HL-60 (cell line): ENCODE measurements at regions not wholly inside any gene's neighbourhood (a gene's known extent, or its start where the extent isn't known, plus 50 kb on each side); places are given as distances from the start of the nearest gene placed in this dataset.

ENCODE experiments used
- DNase-seq, 2 experiments: peaks; one replicate each; pipeline ENCODE4 v3.0.0-alpha.2; 2010 to 2020; ENCODE audit warnings: low read depth in 1 of 2, low spot score in 1 of 2
- H3K27ac ChIP-seq: fragments of 250-450 bp; sonication (Bioruptor Pico); replicated peaks from 2 replicates; pipeline ENCODE4 v1.5.1; 2020; ENCODE audit warnings: mild to moderate bottlenecking, moderate library complexity
- H3K27me3 ChIP-seq: fragments of 250-450 bp; sonication (Bioruptor Pico); 2 replicates; pipeline ENCODE4 v1.5.1; 2021; ENCODE audit warnings: mild to moderate bottlenecking, moderate library complexity; ENCODE audit not compliant: insufficient read depth, poor library complexity, severe bottlenecking
- H3K4me3 ChIP-seq: replicated peaks from 2 replicates; pipeline ENCODE4 v1.5.1; 2011; ENCODE audit warnings: mild to moderate bottlenecking, control low read depth, low read length; ENCODE audit not compliant: insufficient read depth
- CTCF ChIP-seq: IDR thresholded peaks from one replicate; pipeline ENCODE4 v1.5.1; 2011; ENCODE audit warnings: low read length, control low read depth, inconsistent platforms; ENCODE audit not compliant: insufficient read depth
- GABPA ChIP-seq: IDR thresholded peaks from 2 replicates; pipeline ENCODE4 v1.6.1; 2012; ENCODE audit warnings: low read depth
- POLR2AphosphoS5 ChIP-seq: IDR thresholded peaks from 2 replicates; pipeline ENCODE4 v1.6.1; 2012; ENCODE audit warnings: low read depth
- SPI1 ChIP-seq: IDR thresholded peaks from 2 replicates; pipeline ENCODE4 v1.6.1; 2012; ENCODE audit warnings: low read depth, mild to moderate bottlenecking, borderline replicate concordance
- TF ChIP-seq, protein P1 (sequence below): IDR thresholded peaks from 2 replicates; pipeline ENCODE4 v1.6.1; 2012; ENCODE audit warnings: low read depth; ENCODE audit not compliant: insufficient replicate concordance

DNA sequence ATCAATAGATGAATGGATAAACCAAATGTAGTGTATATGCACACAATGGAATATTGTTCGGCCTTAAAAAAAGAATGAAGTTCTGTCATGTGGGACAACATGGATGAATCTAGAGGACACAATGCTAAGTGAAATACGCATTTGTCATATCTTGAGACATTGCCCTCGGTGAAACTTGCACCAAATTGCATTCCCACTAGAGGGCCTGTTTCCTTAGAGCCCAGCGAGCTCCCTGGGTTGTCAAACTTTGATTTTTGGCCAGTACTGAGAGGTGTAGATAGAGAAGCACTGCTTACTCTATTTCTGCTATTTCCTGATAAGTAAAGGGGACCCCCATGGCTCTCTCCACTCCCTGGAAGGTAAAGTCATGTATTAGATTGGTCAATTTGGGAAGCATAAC lies 157.1 kb downstream of the GPAM start:
- no peak for DNase-seq
- TF ChIP-seq GABPA, result no peak
- TF ChIP-seq, protein P1, sequence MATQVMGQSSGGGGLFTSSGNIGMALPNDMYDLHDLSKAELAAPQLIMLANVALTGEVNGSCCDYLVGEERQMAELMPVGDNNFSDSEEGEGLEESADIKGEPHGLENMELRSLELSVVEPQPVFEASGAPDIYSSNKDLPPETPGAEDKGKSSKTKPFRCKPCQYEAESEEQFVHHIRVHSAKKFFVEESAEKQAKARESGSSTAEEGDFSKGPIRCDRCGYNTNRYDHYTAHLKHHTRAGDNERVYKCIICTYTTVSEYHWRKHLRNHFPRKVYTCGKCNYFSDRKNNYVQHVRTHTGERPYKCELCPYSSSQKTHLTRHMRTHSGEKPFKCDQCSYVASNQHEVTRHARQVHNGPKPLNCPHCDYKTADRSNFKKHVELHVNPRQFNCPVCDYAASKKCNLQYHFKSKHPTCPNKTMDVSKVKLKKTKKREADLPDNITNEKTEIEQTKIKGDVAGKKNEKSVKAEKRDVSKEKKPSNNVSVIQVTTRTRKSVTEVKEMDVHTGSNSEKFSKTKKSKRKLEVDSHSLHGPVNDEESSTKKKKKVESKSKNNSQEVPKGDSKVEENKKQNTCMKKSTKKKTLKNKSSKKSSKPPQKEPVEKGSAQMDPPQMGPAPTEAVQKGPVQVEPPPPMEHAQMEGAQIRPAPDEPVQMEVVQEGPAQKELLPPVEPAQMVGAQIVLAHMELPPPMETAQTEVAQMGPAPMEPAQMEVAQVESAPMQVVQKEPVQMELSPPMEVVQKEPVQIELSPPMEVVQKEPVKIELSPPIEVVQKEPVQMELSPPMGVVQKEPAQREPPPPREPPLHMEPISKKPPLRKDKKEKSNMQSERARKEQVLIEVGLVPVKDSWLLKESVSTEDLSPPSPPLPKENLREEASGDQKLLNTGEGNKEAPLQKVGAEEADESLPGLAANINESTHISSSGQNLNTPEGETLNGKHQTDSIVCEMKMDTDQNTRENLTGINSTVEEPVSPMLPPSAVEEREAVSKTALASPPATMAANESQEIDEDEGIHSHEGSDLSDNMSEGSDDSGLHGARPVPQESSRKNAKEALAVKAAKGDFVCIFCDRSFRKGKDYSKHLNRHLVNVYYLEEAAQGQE, result no peak
- TF ChIP-seq CTCF, result no peak
- TF ChIP-seq SPI1, result no peak
- TF ChIP-seq POLR2AphosphoS5, result no peak
- H3K4me3 ChIP-seq, result no peak overlapping the region

GRCh38 chr10:112027731-112028280 lies 155.8 kb downstream of the GPAM start:
- H3K4me3 ChIP-seq, result no peak overlapping the region
- TF ChIP-seq GABPA (no peak), CTCF (no peak), SPI1 (no peak)
- TF ChIP-seq, protein P1, result no peak
- no peaks in the 10 kb centered on the region for H3K27me3 ChIP-seq
- no peak for DNase-seq
- no peak overlapping the region for H3K27ac ChIP-seq

More for the DNA sequence above, 157.1 kb downstream of the GPAM start:
- Histone ChIP-seq H3K27ac (no peak overlapping the region), H3K27me3 (no peaks in the 10 kb centered on the region)

- Histone ChIP-seq H3K27ac (no peak overlapping the region), H3K4me3 (no peak overlapping the region), H3K27me3 (no peaks in the 10 kb centered on the region)
- TF ChIP-seq, protein P1, result no peak
- no peak for TF ChIP-seq SPI1
- no peak for TF ChIP-seq POLR2AphosphoS5
- TF ChIP-seq CTCF, result no peak
- TF ChIP-seq GABPA, result no peak
- DNase-seq, result no peak
Observed at GRCh38 chr10:112030431-112030830, 153.1 kb downstream of the GPAM start.
